HPDE6-E6E7 (cell line): ENCODE measurements at regions not wholly inside any gene's neighbourhood (a gene's known extent, or its start where the extent isn't known, plus 50 kb on each side); places are given as distances from the start of the nearest gene placed in this dataset.
"Not testable (repeated sequence)": the region's sequence is repeated elsewhere in the genome, so short reads cannot be mapped to it uniquely, and the experiment has no call there.

ENCODE experiments used
- DNase-seq: peaks from one replicate; pipeline ENCODE4 v3.0.0; 2011; ENCODE audit warnings: missing footprints; ENCODE audit errors: extremely low spot score

- DNase-seq: no peak
These were observed 345.3 kb downstream of the TEX29 start for GRCh38 chr13:111665691-111666095.

GRCh38 chr13:111666164-111666776, 345.8 kb downstream of the TEX29 start:
- DNase-seq: no peak

- no peak for DNase-seq
These were observed 347.3 kb downstream of the TEX29 start for GRCh38 chr13:111667757-111668156.

- DNase-seq: no peak
These were observed 348.0 kb downstream of the TEX29 start for GRCh38 chr13:111668451-111668850.

GRCh38 chr13:111672198-111672597, 351.8 kb downstream of the TEX29 start:
- not testable (repeated sequence) for DNase-seq

GRCh38 chr13:111678120-111678882, 357.9 kb downstream of the TEX29 start:
- DNase-seq: not testable (repeated sequence)

- not testable (repeated sequence) for DNase-seq
These were observed 359.2 kb downstream of the TEX29 start for GRCh38 chr13:111679645-111680044.

GRCh38 chr13:111680100-111680499, 359.7 kb downstream of the TEX29 start:
- not testable (repeated sequence) for DNase-seq

- DNase-seq: not testable (repeated sequence)
These were observed 371.6 kb downstream of the TEX29 start for GRCh38 chr13:111692028-111692427.

- DNase-seq: not testable (repeated sequence)
These were observed 370.8 kb upstream of the SOX1 start for GRCh38 chr13:111696121-111696520.

GRCh38 chr13:111702059-111702458, 364.9 kb upstream of the SOX1 start:
- DNase-seq: not testable (repeated sequence)
